ENCODE measurements at regions not wholly inside any gene's neighbourhood (a gene's known extent, or its start where the extent isn't known, plus 50 kb on each side); places are given as distances from the start of the nearest gene placed in this dataset.

- no peak for TF ChIP-seq ZNF274 (IDR thresholded peaks at IDR 0.05; ENCODE audit: low read depth, low read length)
- no peak for TF ChIP-seq EZH2 (IDR thresholded peaks at IDR 0.05)
- TF ChIP-seq, protein P1, sequence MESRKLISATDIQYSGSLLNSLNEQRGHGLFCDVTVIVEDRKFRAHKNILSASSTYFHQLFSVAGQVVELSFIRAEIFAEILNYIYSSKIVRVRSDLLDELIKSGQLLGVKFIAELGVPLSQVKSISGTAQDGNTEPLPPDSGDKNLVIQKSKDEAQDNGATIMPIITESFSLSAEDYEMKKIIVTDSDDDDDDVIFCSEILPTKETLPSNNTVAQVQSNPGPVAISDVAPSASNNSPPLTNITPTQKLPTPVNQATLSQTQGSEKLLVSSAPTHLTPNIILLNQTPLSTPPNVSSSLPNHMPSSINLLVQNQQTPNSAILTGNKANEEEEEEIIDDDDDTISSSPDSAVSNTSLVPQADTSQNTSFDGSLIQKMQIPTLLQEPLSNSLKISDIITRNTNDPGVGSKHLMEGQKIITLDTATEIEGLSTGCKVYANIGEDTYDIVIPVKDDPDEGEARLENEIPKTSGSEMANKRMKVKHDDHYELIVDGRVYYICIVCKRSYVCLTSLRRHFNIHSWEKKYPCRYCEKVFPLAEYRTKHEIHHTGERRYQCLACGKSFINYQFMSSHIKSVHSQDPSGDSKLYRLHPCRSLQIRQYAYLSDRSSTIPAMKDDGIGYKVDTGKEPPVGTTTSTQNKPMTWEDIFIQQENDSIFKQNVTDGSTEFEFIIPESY (IDR thresholded peaks at IDR 0.05; ENCODE audit: extremely low read depth, insufficient replicate concordance, low read length), result no peak
These were observed 374.5 kb downstream of the EMP1 start (continued) for GRCh38 chr12:13571035-13571434.

- CTCF ChIA-PET, result no interaction called here
- RAD21 ChIA-PET (ENCODE audit: low non-redundant PET in 1 of 2, low total read pairs in 2 of 2, uncharacterized antibody in 2 of 2, unreplicated experiment in 2 of 2), result no interaction called here
- ATAC-seq, result peak; percentile 31
- H3K27me3 ChIP-seq (ENCODE audit: insufficient read depth, low read length), result no peaks in the 10 kb centered on the region
- no peaks in the 10 kb centered on the region for H3K79me2 ChIP-seq (ENCODE audit: insufficient read depth, low read length)
- H3K36me3 ChIP-seq (ENCODE audit: control insufficient read depth in 1 of 2, insufficient read depth in 2 of 2, low read length in 2 of 2), result no peaks in the 10 kb centered on the region
- no peaks in the 10 kb centered on the region for H4K20me1 ChIP-seq (ENCODE audit: insufficient read depth)
- TF ChIP-seq JUND (IDR thresholded peaks at IDR 0.05) (peak; percentile 41; the same call in 1 of the 2 replicates), POLR2AphosphoS5 (IDR thresholded peaks at IDR 0.05; ENCODE audit: low read depth, low read length) (peak; percentile 33; the same call in 1 of the 2 replicates), SP1 (IDR thresholded peaks at IDR 0.05; ENCODE audit: low read depth) (peak; percentile 62), ZNF274 (IDR thresholded peaks at IDR 0.05; ENCODE audit: low read depth, low read length) (no peak), TCF7L2 (IDR thresholded peaks at IDR 0.05; ENCODE audit: borderline replicate concordance, extremely low read depth, insufficient read depth, insufficient read length) (no peak), CEBPB (IDR thresholded peaks at IDR 0.05; ENCODE audit: low read depth) (peak; percentile 96), REST (IDR thresholded peaks at IDR 0.05; ENCODE audit: low read depth) (no peak)
- TF ChIP-seq, protein P1 (IDR thresholded peaks at IDR 0.05; ENCODE audit: extremely low read depth, insufficient replicate concordance, low read length), result no peak
- no peak overlapping the region; a peak in 1 of 4 replicates for H3K4me3 ChIP-seq (replicated peaks in 1 of 2; ENCODE audit: low read depth in 1 of 2, low read length in 2 of 2)
- H2AFZ ChIP-seq (ENCODE audit: low read depth, low read length, poor library complexity, severe bottlenecking), result no peak overlapping the region
- POLR2A ChIA-PET, result interaction anchor here (1.1 to 1.4 kb wide), 3 partner anchors 10 to 35 kb away, joined by 3 to 5 read pairs (median 4); no protein-coding TSS in a partner anchor
- H3K4me2 ChIP-seq (ENCODE audit: low read length), result peak overlapping the region; percentile 44
- peak; percentile 41 for DNase-seq (ENCODE audit: low read depth, low spot score)
- no TSS peak for BruUV-seq (replicated peaks)
- H3K27ac ChIP-seq (ENCODE audit: low read depth, low read length), result peak overlapping the region; percentile 93
- H3K4me1 ChIP-seq (ENCODE audit: control insufficient read depth in 1 of 2, insufficient read depth in 2 of 2, low read length in 2 of 2), result peaks cover 70% of the 10 kb centered on the region in 2 experiments
- H3K9me3 ChIP-seq (ENCODE audit: control insufficient read depth in 1 of 2, insufficient read depth in 1 of 2, low read depth in 1 of 2, low read length in 2 of 2), result no peaks in the 10 kb centered on the region
- peak overlapping the region; percentile 34 for H3K9ac ChIP-seq (ENCODE audit: low read length)
- H3K9me2 ChIP-seq (ENCODE audit: insufficient read depth), result no peaks in the 10 kb centered on the region
- intact Hi-C loops (cut with micrococcal nuclease), result no loop called here
These were observed 373.6 kb downstream of the EMP1 start for GRCh38 chr12:13570005-13570694.

All from HCT116 (cell line).